Panc1 (cell line): ENCODE measurements at regions not wholly inside any gene's neighbourhood (a gene's known extent, or its start where the extent isn't known, plus 50 kb on each side); places are given as distances from the start of the nearest gene placed in this dataset.

Source experiments
- ATAC-seq: fragments of 200-7000 bp; cut with Tn5 transposase; 2 replicates; pipeline ENCODE4 v1.9.1; 2020; ENCODE audit warnings: mild to moderate bottlenecking, moderate library complexity
- BruUV-seq: library from RNA; stranded (reverse); fragments of 400-500 nt; replicated peaks from 2 replicates; lab custom pipeline; 2021; lab: Mats Ljungman, UMichigan
- CTCF ChIA-PET: fragments of 300-600 bp; sonication (Branson Sonifier 250); formaldehyde crosslinking; loops from one replicate; lab custom pipeline; 2022; ENCODE audit warnings: antibody characterized with exemption; lab: Charles Lee
- POLR2A ChIA-PET: fragments of 300-600 bp; sonication (Branson Sonifier 250); formaldehyde crosslinking; loops from one replicate; lab custom pipeline; 2022; ENCODE audit warnings: antibody characterized with exemption; lab: Charles Lee
- DNase-seq: peaks from one replicate; pipeline ENCODE4 v3.0.0-alpha.2; 2010; ENCODE audit warnings: low read depth, low spot score
- H3K27ac ChIP-seq: 2 replicates; pipeline ENCODE4 v1.5.1; 2011; ENCODE audit warnings: mild to moderate bottlenecking, low read length, inconsistent platforms
- H3K27me3 ChIP-seq: fragments of 200-500 bp; sonication (Bioruptor generic); 2 replicates; pipeline ENCODE4 v1.6.0; 2014; ENCODE audit warnings: low read length, inconsistent platforms; ENCODE audit not compliant: control insufficient read depth, insufficient read depth
- H3K36me3 ChIP-seq: fragments of 200-500 bp; sonication (Bioruptor generic); 2 replicates; pipeline ENCODE4 v1.5.1; 2014; ENCODE audit warnings: inconsistent platforms, mild to moderate bottlenecking, low read length, moderate library complexity; ENCODE audit not compliant: control insufficient read depth, insufficient read depth
- H3K4me1 ChIP-seq: 2 replicates; pipeline ENCODE4 v1.5.1; 2011; ENCODE audit warnings: inconsistent platforms, mild to moderate bottlenecking, low read length, moderate library complexity; ENCODE audit not compliant: control insufficient read depth, insufficient read depth
- H3K4me3 ChIP-seq, 2 experiments: 2 replicates each; pipeline ENCODE4 v1.5.1; 2011 to 2012; ENCODE audit warnings: low read depth in 2 of 2, low read length in 2 of 2, mild to moderate bottlenecking in 2 of 2, inconsistent platforms in 1 of 2, moderate library complexity in 1 of 2
- H3K9me3 ChIP-seq: fragments of 200-500 bp; sonication (Bioruptor generic); 2 replicates; pipeline ENCODE4 v1.5.1; 2014; ENCODE audit warnings: low read depth, mild to moderate bottlenecking, inconsistent platforms, low read length, moderate library complexity; ENCODE audit not compliant: control insufficient read depth, insufficient read depth
- POLR2AphosphoS5 ChIP-seq: IDR thresholded peaks from 2 replicates; pipeline ENCODE4 v1.6.1; 2012; ENCODE audit warnings: mild to moderate bottlenecking, low read depth, low read length, moderate library complexity
- SIN3A ChIP-seq: IDR thresholded peaks from 2 replicates; pipeline ENCODE4 v1.6.1; 2012; ENCODE audit warnings: low read depth, mild to moderate bottlenecking, low read length, moderate library complexity, borderline replicate concordance; ENCODE audit not compliant: insufficient read depth
- TCF7L2 ChIP-seq: IDR thresholded peaks from 2 replicates; pipeline ENCODE4 v1.6.1; 2011; ENCODE audit warnings: mild to moderate bottlenecking, low read depth, low read length, inconsistent platforms
- in situ Hi-C: cut with HindIII; loops from 2 replicates; pipeline ENCODE4 v1.10.0; 2016; ENCODE audit warnings: low sequenced_read_pairs, low pct_unique_long_range_greater_than_20kb
- intact Hi-C: fragments of 100-400 bp; cut with micrococcal nuclease; formaldehyde crosslinking; loops from one replicate; pipeline ENCODE4 v1.10.0; 2022; ENCODE audit not compliant: unreplicated experiment
- TF ChIP-seq, protein P1 (sequence below): fragments of 450-650 bp; IDR thresholded peaks from 2 replicates; pipeline ENCODE4 v1.5.1; 2017; ENCODE audit warnings: mild to moderate bottlenecking
- TF ChIP-seq, protein P2 (sequence below), 2 experiments: IDR thresholded peaks; 2 replicates each; pipeline ENCODE4 v1.6.1; 2011 to 2012; ENCODE audit warnings: low read depth in 2 of 2, control low read depth in 1 of 2, low read length in 1 of 2, mild to moderate bottlenecking in 1 of 2, moderate library complexity in 1 of 2; ENCODE audit not compliant: insufficient read depth in 1 of 2

DNA sequence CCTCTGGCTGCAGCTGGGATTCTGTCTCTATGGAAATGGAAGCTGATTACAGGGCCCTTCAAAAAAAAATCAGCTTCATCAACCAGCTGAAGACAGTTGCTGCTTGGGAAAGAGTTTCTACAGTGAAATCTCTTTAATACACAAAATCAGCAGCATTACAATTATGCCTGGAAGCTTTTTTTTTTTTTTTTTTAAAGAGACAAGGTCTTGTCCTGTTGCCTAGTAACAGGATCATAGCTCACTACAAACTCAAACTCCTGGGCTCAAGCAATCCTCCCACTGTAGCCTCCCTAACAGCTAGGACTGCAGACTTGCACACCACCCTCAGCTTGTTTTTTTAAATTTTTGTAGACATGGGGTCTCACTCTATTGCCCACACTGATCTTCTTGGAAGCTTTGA lies 94.5 kb downstream of the OR13A1 start:
- POLR2A ChIA-PET = interaction anchor here (0.6 kb wide), 2 partner anchors 172 to 461 kb away, joined by 4 read pairs; no protein-coding TSS in a partner anchor
- in situ Hi-C loops = no loop called here

DNA sequence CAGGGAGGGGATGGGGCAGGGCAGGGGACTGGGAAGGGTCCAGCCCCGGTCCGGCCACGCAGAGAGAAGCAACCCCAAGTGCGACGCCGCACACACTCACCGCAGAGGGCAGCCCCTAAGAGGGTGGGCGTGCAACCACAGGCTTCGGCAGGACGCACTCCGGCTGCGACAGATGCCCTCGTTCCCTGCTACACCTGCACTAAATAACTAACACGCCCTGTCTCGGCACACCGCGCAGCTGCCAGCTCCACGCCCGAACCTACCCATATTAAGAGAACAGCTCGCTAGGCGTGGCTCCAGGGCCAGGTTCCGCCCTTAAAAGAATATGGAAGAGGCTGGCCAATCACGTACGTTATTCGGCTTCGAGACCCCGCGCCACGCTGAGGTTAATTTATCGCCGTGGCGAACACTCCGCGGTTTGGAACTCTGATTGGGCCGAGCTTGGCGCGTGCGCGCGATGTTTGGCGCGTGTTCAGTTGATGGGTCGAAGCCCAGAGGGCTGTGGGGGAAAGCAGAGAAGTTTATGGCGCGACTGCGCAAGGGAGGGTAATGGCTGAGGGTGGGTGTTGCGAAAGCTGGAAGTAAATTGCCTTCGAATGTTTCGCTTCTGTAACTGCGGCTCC lies 91.1 kb downstream of the OR13A1 start:
- DNase-seq = no peak
- H3K36me3 ChIP-seq = no peaks in the 10 kb centered on the region

More for the DNA sequence above, 94.5 kb downstream of the OR13A1 start:
- Histone ChIP-seq H3K27me3 (peaks cover 9% of the 10 kb centered on the region), H3K4me1 (no peaks in the 10 kb centered on the region), H3K36me3 (no peaks in the 10 kb centered on the region), H3K9me3 (no peaks in the 10 kb centered on the region), H3K27ac (no peak overlapping the region), H3K4me3 (no peak overlapping the region)
- DNase-seq = no peak
- BruUV-seq = no TSS peak
- intact Hi-C loops = no loop called here
- CTCF ChIA-PET = interaction anchor here (0.6 kb wide), 2 partner anchors 14 to 66 kb away, joined by 3 to 7 read pairs; no protein-coding TSS in a partner anchor
- no peak for TF ChIP-seq TCF7L2
- TF ChIP-seq SIN3A = no peak
- TF ChIP-seq, protein P1, sequence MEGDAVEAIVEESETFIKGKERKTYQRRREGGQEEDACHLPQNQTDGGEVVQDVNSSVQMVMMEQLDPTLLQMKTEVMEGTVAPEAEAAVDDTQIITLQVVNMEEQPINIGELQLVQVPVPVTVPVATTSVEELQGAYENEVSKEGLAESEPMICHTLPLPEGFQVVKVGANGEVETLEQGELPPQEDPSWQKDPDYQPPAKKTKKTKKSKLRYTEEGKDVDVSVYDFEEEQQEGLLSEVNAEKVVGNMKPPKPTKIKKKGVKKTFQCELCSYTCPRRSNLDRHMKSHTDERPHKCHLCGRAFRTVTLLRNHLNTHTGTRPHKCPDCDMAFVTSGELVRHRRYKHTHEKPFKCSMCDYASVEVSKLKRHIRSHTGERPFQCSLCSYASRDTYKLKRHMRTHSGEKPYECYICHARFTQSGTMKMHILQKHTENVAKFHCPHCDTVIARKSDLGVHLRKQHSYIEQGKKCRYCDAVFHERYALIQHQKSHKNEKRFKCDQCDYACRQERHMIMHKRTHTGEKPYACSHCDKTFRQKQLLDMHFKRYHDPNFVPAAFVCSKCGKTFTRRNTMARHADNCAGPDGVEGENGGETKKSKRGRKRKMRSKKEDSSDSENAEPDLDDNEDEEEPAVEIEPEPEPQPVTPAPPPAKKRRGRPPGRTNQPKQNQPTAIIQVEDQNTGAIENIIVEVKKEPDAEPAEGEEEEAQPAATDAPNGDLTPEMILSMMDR = no peak
- TF ChIP-seq POLR2AphosphoS5 = no peak
- ATAC-seq = no peak

More for the DNA sequence above, 91.1 kb downstream of the OR13A1 start:
- ChIA-PET CTCF (no interaction called here), POLR2A (no interaction called here)
- TF ChIP-seq POLR2AphosphoS5 (no peak), TCF7L2 (no peak), SIN3A (no peak)
- TF ChIP-seq, protein P1 = no peak
- TF ChIP-seq, protein P2, sequence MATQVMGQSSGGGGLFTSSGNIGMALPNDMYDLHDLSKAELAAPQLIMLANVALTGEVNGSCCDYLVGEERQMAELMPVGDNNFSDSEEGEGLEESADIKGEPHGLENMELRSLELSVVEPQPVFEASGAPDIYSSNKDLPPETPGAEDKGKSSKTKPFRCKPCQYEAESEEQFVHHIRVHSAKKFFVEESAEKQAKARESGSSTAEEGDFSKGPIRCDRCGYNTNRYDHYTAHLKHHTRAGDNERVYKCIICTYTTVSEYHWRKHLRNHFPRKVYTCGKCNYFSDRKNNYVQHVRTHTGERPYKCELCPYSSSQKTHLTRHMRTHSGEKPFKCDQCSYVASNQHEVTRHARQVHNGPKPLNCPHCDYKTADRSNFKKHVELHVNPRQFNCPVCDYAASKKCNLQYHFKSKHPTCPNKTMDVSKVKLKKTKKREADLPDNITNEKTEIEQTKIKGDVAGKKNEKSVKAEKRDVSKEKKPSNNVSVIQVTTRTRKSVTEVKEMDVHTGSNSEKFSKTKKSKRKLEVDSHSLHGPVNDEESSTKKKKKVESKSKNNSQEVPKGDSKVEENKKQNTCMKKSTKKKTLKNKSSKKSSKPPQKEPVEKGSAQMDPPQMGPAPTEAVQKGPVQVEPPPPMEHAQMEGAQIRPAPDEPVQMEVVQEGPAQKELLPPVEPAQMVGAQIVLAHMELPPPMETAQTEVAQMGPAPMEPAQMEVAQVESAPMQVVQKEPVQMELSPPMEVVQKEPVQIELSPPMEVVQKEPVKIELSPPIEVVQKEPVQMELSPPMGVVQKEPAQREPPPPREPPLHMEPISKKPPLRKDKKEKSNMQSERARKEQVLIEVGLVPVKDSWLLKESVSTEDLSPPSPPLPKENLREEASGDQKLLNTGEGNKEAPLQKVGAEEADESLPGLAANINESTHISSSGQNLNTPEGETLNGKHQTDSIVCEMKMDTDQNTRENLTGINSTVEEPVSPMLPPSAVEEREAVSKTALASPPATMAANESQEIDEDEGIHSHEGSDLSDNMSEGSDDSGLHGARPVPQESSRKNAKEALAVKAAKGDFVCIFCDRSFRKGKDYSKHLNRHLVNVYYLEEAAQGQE (IDR thresholded peaks at IDR 0.05; ENCODE audit: insufficient read depth in 1 of 2, low read depth in 2 of 2, low read length in 1 of 2) = no peak
- no TSS peak for BruUV-seq
- intact Hi-C loops = no loop called here
- H3K4me1 ChIP-seq = no peaks in the 10 kb centered on the region
- no peak overlapping the region for H3K27ac ChIP-seq
- no peak overlapping the region for H3K4me3 ChIP-seq
- peaks cover 23% of the 10 kb centered on the region for H3K27me3 ChIP-seq
- in situ Hi-C loops = no loop called here
- ATAC-seq = no peak
- H3K9me3 ChIP-seq = no peaks in the 10 kb centered on the region
